Sigmoid colon (tissue), 4 donors: ENCODE measurements at regions not wholly inside any gene's neighbourhood (a gene's known extent, or its start where the extent isn't known, plus 50 kb on each side); places are given as distances from the start of the nearest gene placed in this dataset.

Experiments used
- POLR2A ChIP-seq, 2 donors: fragments of 450-650 bp; IDR thresholded peaks; one replicate each; pipeline ENCODE4 v1.6.1; 2016; ENCODE audit warnings: antibody characterized with exemption in 2 of 2, mild to moderate bottlenecking in 2 of 2, moderate library complexity in 2 of 2
- POLR2AphosphoS5 ChIP-seq, 4 donors: sonication (generic); formaldehyde crosslinking; IDR thresholded peaks; one replicate each; pipeline ENCODE4 v1.6.1; 2017; ENCODE audit warnings: antibody characterized with exemption in 4 of 4
- TF ChIP-seq, protein P1 (sequence below), 4 experiments: fragments of 450-650 bp in 3 of 4; fragments of 200-600 bp in 1 of 4; IDR thresholded peaks; one replicate each; pipeline ENCODE4 v1.5.1; 2016 to 2019; ENCODE audit warnings: antibody characterized with exemption in 4 of 4, mild to moderate bottlenecking in 3 of 4, moderate library complexity in 2 of 4

GRCh38 chr3:184633237-184633579, 71.6 kb downstream of the EPHB3 start:
- TF ChIP-seq POLR2A (IDR thresholded peaks at IDR 0.05) (no peak), POLR2AphosphoS5 (IDR thresholded peaks at IDR 0.05) (no peak)
- TF ChIP-seq, protein P1, sequence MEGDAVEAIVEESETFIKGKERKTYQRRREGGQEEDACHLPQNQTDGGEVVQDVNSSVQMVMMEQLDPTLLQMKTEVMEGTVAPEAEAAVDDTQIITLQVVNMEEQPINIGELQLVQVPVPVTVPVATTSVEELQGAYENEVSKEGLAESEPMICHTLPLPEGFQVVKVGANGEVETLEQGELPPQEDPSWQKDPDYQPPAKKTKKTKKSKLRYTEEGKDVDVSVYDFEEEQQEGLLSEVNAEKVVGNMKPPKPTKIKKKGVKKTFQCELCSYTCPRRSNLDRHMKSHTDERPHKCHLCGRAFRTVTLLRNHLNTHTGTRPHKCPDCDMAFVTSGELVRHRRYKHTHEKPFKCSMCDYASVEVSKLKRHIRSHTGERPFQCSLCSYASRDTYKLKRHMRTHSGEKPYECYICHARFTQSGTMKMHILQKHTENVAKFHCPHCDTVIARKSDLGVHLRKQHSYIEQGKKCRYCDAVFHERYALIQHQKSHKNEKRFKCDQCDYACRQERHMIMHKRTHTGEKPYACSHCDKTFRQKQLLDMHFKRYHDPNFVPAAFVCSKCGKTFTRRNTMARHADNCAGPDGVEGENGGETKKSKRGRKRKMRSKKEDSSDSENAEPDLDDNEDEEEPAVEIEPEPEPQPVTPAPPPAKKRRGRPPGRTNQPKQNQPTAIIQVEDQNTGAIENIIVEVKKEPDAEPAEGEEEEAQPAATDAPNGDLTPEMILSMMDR (IDR thresholded peaks at IDR 0.05): no peak
